A549 (cell line): ENCODE measurements at regions not wholly inside any gene's neighbourhood (a gene's known extent, or its start where the extent isn't known, plus 50 kb on each side); places are given as distances from the start of the nearest gene placed in this dataset.
"Not testable (repeated sequence)": the region's sequence is repeated elsewhere in the genome, so short reads cannot be mapped to it uniquely, and the experiment has no call there.

Experiments
- BCL3 ChIP-seq: fragments of >200 bp; sonication (Bioruptor Twin); formaldehyde crosslinking; IDR thresholded peaks from 3 replicates; pipeline ENCODE4 v1.6.1; 2016
- CTCF ChIP-seq: fragments of >200 bp; sonication (Bioruptor Twin); formaldehyde crosslinking; IDR thresholded peaks from 3 replicates; pipeline ENCODE4 v1.5.1; 2016
- EP300 ChIP-seq, 2 experiments: fragments of >200 bp; sonication (Bioruptor Twin); formaldehyde crosslinking; IDR thresholded peaks; 2 replicates in 1 of 2; 3 replicates in 1 of 2; pipeline ENCODE4 v1.6.1; 2016 to 2017
- FOSL2 ChIP-seq, 2 experiments: fragments of 450-650 bp in 1 of 2; fragments of >200 bp in 1 of 2; sonication (Bioruptor Twin) in 1 of 2; formaldehyde crosslinking; IDR thresholded peaks; 2 replicates each; pipeline versions ENCODE4 v1.5.0 to v1.6.1; 2016 to 2020; ENCODE audit warnings: mild to moderate bottlenecking in 1 of 2, moderate library complexity in 1 of 2
- JUN ChIP-seq, 2 experiments: fragments of >200 bp; sonication (Bioruptor Twin); formaldehyde crosslinking; IDR thresholded peaks; 2 replicates in 1 of 2; 3 replicates in 1 of 2; pipeline ENCODE4 v1.6.1; 2016 to 2017
- KDM5A ChIP-seq: fragments of 200-600 bp; sonication (generic); IDR thresholded peaks from 2 replicates; pipeline ENCODE4 v1.6.1; 2016; ENCODE audit warnings: antibody characterized with exemption, mild to moderate bottlenecking
- POLR2A ChIP-seq: IDR thresholded peaks from 2 replicates; pipeline ENCODE4 v1.6.1; 2012; ENCODE audit warnings: mild to moderate bottlenecking, low read length
- RFX5 ChIP-seq: fragments of 450-650 bp; IDR thresholded peaks from 2 replicates; pipeline ENCODE4 v1.7.1; 2014; ENCODE audit warnings: antibody characterized with exemption, mild to moderate bottlenecking, moderate library complexity
- USF2 ChIP-seq: fragments of 450-650 bp; IDR thresholded peaks from 2 replicates; pipeline ENCODE4 v1.6.1; 2014; ENCODE audit warnings: antibody characterized with exemption
- ZFP36 ChIP-seq: fragments of 450-650 bp; IDR thresholded peaks from 2 replicates; pipeline ENCODE4 v1.6.1; 2014; ENCODE audit warnings: borderline replicate concordance; ENCODE audit not compliant: partially characterized antibody

- not testable (repeated sequence) for TF ChIP-seq JUN (IDR thresholded peaks at IDR 0.05); CTCF; BCL3; KDM5A; EP300 (IDR thresholded peaks at IDR 0.05); POLR2A; USF2; ZFP36; FOSL2 (IDR thresholded peaks at IDR 0.05); FOSL2 (CRISPR knock-in tag; IDR thresholded peaks at IDR 0.05); RFX5
Measured at GRCh38 chr1:181186133-181186532, 97.6 kb downstream of the IER5 start.
